ENCODE measurements at regions not wholly inside any gene's neighbourhood (a gene's known extent, or its start where the extent isn't known, plus 50 kb on each side); places are given as distances from the start of the nearest gene placed in this dataset.

DNA sequence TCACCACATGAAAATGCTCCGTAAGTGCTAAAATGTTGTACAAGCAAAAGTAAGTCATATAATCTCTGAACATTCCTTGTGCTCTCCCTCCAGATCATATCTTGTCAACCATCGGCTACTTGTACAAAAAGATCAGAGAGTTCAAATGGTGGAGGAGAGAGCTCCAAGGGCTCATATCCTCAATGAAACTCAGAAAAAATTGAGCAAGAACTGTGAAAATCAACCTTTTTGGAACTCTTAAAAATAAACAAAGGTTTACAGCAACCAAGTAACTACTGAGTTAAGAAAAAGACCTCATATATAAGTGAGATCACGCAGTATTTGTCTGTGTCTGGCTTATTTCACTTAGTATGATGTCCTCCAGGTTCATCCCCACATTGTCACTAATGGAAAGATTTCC, 63.2 kb downstream of the TEX13C start:
- FAIRE-seq: no peak
- Histone ChIP-seq H3K27ac (ENCODE audit: low read depth, low read length) (no peak overlapping the region), H3K9ac (ENCODE audit: low read length) (no peak overlapping the region), H3K79me2 (ENCODE audit: insufficient read depth, low read length) (no peaks in the 10 kb centered on the region), H3K4me2 (ENCODE audit: low read length) (no peak overlapping the region), H4K20me1 (ENCODE audit: insufficient read depth, low read length) (no peaks in the 10 kb centered on the region), H3K27me3 (ENCODE audit: insufficient read depth, low read length) (no peaks in the 10 kb centered on the region), H3K4me1 (ENCODE audit: insufficient read depth, low read length) (no peaks in the 10 kb centered on the region), H3K36me3 (ENCODE audit: insufficient read depth, low read length) (no peaks in the 10 kb centered on the region), H3K4me3 (ENCODE audit: insufficient read depth, low read depth, low read length) (no peak overlapping the region), H2AFZ (ENCODE audit: low read depth, low read length) (no peak overlapping the region), H3K9me3 (ENCODE audit: insufficient read depth, low read depth, low read length) (no peaks in the 10 kb centered on the region)
- no peak for TF ChIP-seq EZH2 (IDR thresholded peaks at IDR 0.05; ENCODE audit: insufficient read depth, low read length)
- TF ChIP-seq, protein P1, sequence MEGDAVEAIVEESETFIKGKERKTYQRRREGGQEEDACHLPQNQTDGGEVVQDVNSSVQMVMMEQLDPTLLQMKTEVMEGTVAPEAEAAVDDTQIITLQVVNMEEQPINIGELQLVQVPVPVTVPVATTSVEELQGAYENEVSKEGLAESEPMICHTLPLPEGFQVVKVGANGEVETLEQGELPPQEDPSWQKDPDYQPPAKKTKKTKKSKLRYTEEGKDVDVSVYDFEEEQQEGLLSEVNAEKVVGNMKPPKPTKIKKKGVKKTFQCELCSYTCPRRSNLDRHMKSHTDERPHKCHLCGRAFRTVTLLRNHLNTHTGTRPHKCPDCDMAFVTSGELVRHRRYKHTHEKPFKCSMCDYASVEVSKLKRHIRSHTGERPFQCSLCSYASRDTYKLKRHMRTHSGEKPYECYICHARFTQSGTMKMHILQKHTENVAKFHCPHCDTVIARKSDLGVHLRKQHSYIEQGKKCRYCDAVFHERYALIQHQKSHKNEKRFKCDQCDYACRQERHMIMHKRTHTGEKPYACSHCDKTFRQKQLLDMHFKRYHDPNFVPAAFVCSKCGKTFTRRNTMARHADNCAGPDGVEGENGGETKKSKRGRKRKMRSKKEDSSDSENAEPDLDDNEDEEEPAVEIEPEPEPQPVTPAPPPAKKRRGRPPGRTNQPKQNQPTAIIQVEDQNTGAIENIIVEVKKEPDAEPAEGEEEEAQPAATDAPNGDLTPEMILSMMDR (IDR thresholded peaks at IDR 0.05; ENCODE audit: insufficient read depth, low read depth, low read length): no peak
- no peaks in the 10 kb centered on the region for H3K9me3 Mint-ChIP-seq (ENCODE audit: unreplicated experiment)
- H3K4me3 Mint-ChIP-seq (ENCODE audit: unreplicated experiment): no peak overlapping the region
- no peaks in the 10 kb centered on the region for H3K27me3 Mint-ChIP-seq (ENCODE audit: low read depth, unreplicated experiment)
- no peak for DNase-seq (ENCODE audit: low read depth)
- no peaks in the 10 kb centered on the region for H3K36me3 Mint-ChIP-seq (ENCODE audit: low read depth, unreplicated experiment)
- H3K27ac Mint-ChIP-seq (ENCODE audit: unreplicated experiment): no peak overlapping the region
- no peaks in the 10 kb centered on the region for H3K4me1 Mint-ChIP-seq (ENCODE audit: low read depth, unreplicated experiment)

DNA sequence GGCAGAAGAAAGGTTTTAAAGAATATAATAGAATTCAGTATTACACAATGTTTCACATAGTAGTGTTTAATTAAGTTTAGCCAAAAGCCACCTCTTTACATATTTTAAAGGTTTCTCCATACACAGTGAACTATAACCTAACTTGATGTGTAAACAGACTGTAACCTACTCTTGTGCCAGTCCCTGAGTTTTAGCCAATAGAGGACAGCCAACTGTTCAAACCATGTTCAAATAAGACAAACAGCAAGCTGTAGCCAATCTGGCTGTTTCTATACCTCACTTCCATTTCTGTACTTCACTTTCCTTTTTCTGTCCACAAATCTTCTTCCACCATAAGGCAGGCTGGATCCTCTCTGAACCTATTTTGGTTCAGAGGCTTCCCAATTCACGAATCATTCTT, 65.2 kb downstream of the TEX13C start:
- FAIRE-seq (peak; percentile 65), DNase-seq (ENCODE audit: low read depth) (no peak)
- Histone ChIP-seq H3K4me2 (ENCODE audit: low read length) (no peak overlapping the region), H2AFZ (ENCODE audit: low read depth, low read length) (no peak overlapping the region), H3K4me3 (ENCODE audit: insufficient read depth, low read depth, low read length) (no peak overlapping the region), H3K36me3 (ENCODE audit: insufficient read depth, low read length) (no peaks in the 10 kb centered on the region), H3K27ac (ENCODE audit: low read depth, low read length) (no peak overlapping the region), H3K27me3 (ENCODE audit: insufficient read depth, low read length) (no peaks in the 10 kb centered on the region), H4K20me1 (ENCODE audit: insufficient read depth, low read length) (no peaks in the 10 kb centered on the region), H3K4me1 (ENCODE audit: insufficient read depth, low read length) (no peaks in the 10 kb centered on the region), H3K79me2 (ENCODE audit: insufficient read depth, low read length) (no peaks in the 10 kb centered on the region), H3K9me3 (ENCODE audit: insufficient read depth, low read depth, low read length) (no peaks in the 10 kb centered on the region), H3K9ac (ENCODE audit: low read length) (no peak overlapping the region)
- H3K4me3 Mint-ChIP-seq (ENCODE audit: unreplicated experiment): no peak overlapping the region
- no peaks in the 10 kb centered on the region for H3K36me3 Mint-ChIP-seq (ENCODE audit: low read depth, unreplicated experiment)
- H3K4me1 Mint-ChIP-seq (ENCODE audit: low read depth, unreplicated experiment): no peaks in the 10 kb centered on the region
- no peak for TF ChIP-seq EZH2 (IDR thresholded peaks at IDR 0.05; ENCODE audit: insufficient read depth, low read length)
- TF ChIP-seq, protein P1 (IDR thresholded peaks at IDR 0.05; ENCODE audit: insufficient read depth, low read depth, low read length): no peak
- H3K9me3 Mint-ChIP-seq (ENCODE audit: unreplicated experiment): no peaks in the 10 kb centered on the region
- no peak overlapping the region for H3K27ac Mint-ChIP-seq (ENCODE audit: unreplicated experiment)
- H3K27me3 Mint-ChIP-seq (ENCODE audit: low read depth, unreplicated experiment): no peaks in the 10 kb centered on the region

DNA sequence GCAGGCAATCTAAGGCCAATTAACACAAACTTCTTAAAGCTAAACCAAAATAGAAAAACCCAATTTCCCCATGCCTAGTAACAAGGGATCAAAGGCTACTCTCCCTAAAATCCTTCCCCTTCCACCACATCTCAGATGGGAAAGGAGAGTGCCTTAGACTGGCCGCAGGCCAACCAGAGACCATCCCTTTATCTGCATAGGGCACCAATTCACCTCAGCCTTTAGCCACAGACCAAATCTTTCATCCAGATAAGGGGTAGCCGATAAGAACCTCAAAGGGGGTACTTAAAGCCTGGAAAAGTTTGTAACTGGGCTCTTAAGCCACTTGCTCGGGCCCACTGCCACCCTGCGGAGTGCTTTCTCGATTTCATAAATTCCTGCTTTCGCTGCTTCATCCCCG, 68.3 kb downstream of the TEX13C start:
- no peaks in the 10 kb centered on the region for H3K9me3 ChIP-seq (ENCODE audit: insufficient read depth, low read depth, low read length)
- peaks cover 3% of the 10 kb centered on the region for H3K9me3 Mint-ChIP-seq (ENCODE audit: unreplicated experiment)
- no peak overlapping the region for H3K27ac Mint-ChIP-seq (ENCODE audit: unreplicated experiment)
- no peak overlapping the region for H3K4me2 ChIP-seq (ENCODE audit: low read length)
- no peak overlapping the region for H3K4me3 ChIP-seq (ENCODE audit: insufficient read depth, low read depth, low read length)
- no peaks in the 10 kb centered on the region for H4K20me1 ChIP-seq (ENCODE audit: insufficient read depth, low read length)
- FAIRE-seq: no peak
- H3K4me1 Mint-ChIP-seq (ENCODE audit: low read depth, unreplicated experiment): peaks cover 2% of the 10 kb centered on the region
- peaks cover 7% of the 10 kb centered on the region for H3K27me3 Mint-ChIP-seq (ENCODE audit: low read depth, unreplicated experiment)
- H3K9ac ChIP-seq (ENCODE audit: low read length): no peak overlapping the region
- H3K27me3 ChIP-seq (ENCODE audit: insufficient read depth, low read length): no peaks in the 10 kb centered on the region
- H2AFZ ChIP-seq (ENCODE audit: low read depth, low read length): no peak overlapping the region
- H3K79me2 ChIP-seq (ENCODE audit: insufficient read depth, low read length): no peaks in the 10 kb centered on the region
- no peak overlapping the region for H3K27ac ChIP-seq (ENCODE audit: low read depth, low read length)
- no peak for DNase-seq (ENCODE audit: low read depth)
- H3K36me3 ChIP-seq (ENCODE audit: insufficient read depth, low read length): no peaks in the 10 kb centered on the region
- no peak overlapping the region for H3K4me3 Mint-ChIP-seq (ENCODE audit: unreplicated experiment)
- no peaks in the 10 kb centered on the region for H3K4me1 ChIP-seq (ENCODE audit: insufficient read depth, low read length)
- H3K36me3 Mint-ChIP-seq (ENCODE audit: low read depth, unreplicated experiment): no peaks in the 10 kb centered on the region
- TF ChIP-seq, protein P1 (IDR thresholded peaks at IDR 0.05; ENCODE audit: insufficient read depth, low read depth, low read length): no peak
- TF ChIP-seq EZH2 (IDR thresholded peaks at IDR 0.05; ENCODE audit: insufficient read depth, low read length): no peak

Data from astrocyte (in vitro differentiated cells and primary cell).